ENCODE measurements at regions not wholly inside any gene's neighbourhood (a gene's known extent, or its start where the extent isn't known, plus 50 kb on each side); places are given as distances from the start of the nearest gene placed in this dataset.
"Not testable (repeated sequence)": the region's sequence is repeated elsewhere in the genome, so short reads cannot be mapped to it uniquely, and the experiment has no call there.

DNA sequence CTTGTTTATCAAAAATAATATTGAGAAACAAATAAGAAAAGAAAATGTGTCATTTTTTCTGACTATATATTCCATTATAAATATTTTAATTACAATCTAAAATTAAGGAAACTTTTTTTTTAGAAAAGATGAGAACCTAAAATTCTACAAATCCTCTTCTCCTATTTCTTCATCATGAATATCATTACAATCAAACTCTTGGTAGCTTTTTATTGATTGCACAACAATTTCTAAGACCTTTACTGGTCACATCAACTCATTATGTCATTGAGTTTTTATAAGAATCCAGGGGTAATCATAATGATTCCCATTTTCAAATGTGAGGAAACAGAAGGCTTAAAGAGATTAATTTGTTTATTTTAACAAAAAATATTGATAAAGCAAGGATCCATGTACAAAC, 841.0 kb downstream of the FRK start:
- no peak for DNase-seq

DNA sequence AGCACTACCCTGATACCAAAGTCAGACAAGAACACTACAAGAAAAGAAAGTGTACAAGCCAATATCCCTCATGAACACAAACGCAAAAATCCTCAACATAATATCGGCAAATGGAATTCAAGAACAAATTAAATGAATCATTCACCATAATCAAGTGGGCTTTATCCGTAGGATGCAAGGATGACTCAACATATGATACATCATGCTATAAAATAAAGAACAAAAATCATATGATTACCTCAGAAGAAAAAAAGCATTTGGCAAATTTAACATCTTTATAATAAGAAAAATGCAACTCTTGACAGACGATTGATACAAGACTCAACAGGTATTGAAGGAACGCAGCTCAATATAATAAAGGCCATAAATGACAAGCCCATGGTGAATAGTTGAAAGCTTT, 843.9 kb downstream of the FRK start:
- DNase-seq = no peak

DNA sequence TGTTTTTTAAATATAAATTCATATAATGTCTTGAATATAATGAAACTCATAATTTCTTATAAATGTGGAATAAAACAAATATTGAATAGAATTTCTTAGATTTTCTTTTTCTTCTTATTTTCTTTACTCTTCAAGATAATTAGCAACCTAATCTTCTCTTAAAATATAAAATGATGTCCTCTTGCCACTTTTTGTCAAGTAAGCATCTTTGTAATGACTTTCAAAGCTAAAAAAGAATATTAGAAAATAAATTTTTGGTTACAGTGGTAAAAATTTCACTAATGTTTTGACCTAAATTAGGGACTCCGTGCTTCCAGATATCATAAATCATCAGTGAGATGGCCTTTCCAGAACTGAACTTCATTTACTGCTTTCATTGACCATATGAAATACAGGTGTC, 846.4 kb downstream of the FRK start:
- no peak for DNase-seq

DNA sequence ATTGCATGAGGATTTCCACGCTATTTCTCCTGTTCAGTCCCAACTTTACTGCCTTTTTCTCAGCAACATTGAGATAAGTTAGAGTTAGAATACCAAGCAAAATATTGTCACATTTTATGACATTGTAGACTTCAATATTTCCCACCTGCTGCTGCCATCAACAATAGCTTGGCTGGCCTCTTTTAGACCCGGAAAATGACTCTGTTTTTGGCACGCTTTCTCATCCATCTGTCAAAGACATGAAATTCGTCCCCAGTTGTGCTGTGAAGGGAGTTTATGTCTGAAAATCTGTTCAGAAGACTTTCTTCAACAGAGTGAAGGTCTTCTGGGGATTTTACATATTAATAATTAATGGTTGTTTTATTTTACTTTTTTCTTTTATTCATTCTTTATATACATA, 857.3 kb downstream of the FRK start:
- no peak for DNase-seq

- DNase-seq = no peak
These were observed 852.3 kb upstream of the HS3ST5 start for GRCh38 chr6:115194981-115195638.

- DNase-seq = no peak
These were observed 849.2 kb upstream of the HS3ST5 start for GRCh38 chr6:115191989-115192388.

DNA sequence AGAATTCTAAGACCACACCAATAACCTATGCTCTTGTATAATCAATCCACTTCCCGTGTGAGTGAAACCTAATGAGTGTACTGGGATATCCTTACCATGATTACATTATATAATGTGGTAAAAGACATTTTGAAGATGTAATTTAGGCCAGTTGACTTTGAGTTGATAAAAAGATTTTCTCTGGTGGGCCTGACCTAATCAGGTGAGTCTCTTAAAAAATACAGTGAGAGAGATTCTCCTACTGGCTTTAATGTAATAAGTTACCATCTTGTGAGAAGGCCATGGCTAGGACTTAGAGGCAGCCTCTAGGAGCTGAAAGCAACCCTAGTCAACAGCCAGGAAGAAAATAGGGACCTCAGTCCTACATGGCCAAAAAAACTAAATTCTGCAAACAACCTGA, 847.7 kb upstream of the HS3ST5 start:
- DNase-seq = no peak

DNA sequence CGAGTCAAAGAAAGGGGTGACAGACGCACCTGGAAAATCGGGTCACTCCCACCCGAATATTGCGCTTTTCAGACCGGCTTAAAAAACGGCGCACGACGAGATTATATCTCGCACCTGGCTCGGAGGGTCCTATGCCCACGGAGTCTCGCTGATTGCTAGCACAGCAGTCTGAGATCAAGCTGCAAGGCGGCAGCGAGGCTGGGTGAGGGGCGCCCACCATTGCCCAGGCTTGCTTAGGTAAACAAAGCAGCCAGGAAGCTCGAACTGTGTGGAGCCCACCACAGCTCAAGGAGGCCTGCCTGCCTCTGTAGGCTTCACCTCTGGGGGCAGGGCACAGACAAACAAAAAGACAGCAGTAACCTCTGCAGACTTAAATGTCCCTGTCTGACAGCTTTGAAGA, 832.6 kb upstream of the HS3ST5 start:
- DNase-seq = not testable (repeated sequence)

GRCh38 chr6:115165912-115166311, 823.1 kb upstream of the HS3ST5 start:
- not testable (repeated sequence) for DNase-seq

DNA sequence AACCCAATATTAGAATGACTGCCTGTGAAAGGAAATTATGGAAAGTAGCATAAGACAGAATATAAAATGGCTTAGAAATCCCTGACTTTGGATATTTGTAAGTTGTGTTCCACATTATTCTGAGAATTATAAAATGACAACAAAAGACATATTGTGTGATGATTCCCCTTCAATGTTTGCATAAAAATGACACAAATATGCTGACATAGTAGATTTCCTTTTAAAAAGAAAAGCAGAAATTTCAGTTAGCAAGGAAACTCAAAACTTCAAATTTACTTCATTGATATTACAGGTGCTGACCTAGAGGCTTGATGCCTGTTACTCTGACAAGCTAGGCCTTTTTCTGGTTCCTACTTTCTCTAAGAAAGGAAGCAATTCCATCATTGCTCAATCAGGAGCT, 816.9 kb upstream of the HS3ST5 start:
- DNase-seq = no peak

DNA sequence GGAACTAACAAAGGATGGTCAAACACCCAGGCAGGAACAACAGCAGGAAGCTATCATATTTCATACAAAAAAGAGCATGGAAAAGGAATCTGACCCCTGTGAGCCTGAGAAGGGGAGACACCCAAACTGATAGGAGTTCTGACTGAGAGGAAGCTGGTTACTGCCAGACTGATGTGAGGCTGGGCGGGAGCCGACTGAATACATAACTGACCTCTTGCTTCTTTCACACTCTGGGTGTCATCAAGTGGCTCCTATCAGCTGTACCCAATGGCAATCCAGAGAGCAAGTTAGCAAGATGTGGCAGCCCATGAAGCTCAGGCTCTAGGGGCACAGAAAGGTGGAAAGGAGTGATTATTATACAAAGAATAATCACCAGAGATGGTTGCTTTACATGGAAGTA, 795.1 kb upstream of the HS3ST5 start:
- DNase-seq = no peak

GRCh38 chr6:115133790-115134189, 791.0 kb upstream of the HS3ST5 start:
- no peak for DNase-seq

- DNase-seq = no peak
These were observed 789.1 kb upstream of the HS3ST5 start for GRCh38 chr6:115131709-115132490.

DNA sequence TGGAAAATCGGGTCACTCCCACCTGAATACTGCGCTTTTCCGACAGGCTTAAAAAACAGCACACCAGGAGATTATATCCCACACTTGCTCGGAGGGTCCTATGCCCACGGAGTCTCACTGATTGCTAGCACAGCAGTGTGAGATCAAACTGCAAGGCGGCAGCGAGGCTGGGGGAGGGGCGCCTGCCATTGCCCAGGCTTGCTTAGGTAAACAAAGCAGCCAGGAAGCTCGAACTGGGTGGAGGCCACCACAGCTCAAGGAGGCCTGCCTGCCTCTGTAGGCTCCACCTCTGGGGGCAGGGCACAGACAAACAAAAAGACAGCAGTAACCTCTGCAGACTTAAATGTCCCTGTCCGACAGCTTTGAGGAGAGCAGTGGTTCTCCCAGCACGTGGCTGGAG, 778.7 kb upstream of the HS3ST5 start:
- DNase-seq = not testable (repeated sequence)

GRCh38 chr6:115120391-115120790, 777.6 kb upstream of the HS3ST5 start:
- DNase-seq = no peak

GRCh38 chr6:115091461-115091860, 748.6 kb upstream of the HS3ST5 start:
- DNase-seq = no peak

DNA sequence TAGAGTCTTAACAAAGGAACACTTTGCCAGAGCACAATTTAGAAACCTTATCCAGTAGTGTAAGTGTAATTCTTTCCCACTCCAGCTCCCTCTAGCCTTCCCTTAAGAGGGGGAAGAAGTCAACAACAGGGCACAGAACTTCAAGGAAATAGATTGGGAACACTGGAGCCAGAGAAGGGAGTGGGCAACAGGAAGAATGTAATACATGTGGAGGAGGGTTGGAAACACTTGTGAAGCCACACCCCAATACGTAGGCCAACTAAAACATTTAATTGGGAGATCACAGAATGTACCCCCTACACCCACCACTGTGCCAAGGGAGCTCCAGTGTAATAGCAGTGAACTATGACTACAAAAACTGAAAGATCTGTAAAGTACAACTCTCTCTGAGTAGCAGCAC, 735.7 kb upstream of the HS3ST5 start:
- no peak for DNase-seq

DNA sequence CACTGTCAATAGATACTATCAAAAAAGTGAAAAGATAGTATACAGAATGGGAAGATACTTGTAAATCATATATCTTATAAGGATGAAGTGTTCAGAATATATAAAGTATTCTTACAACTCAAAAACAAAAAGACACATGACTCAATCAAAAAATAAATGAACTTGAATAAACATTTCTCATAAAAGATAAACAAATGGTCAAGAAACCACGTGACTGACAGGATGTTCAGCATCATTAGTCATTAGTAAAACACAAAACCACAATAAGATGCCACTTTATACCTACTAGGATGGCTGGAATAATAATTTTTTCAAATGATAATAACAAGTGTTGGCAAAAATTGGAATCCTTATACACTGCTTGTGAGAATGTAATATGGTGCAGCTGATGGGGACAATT, 729.1 kb upstream of the HS3ST5 start:
- DNase-seq = no peak

- no peak for DNase-seq
These were observed 725.0 kb upstream of the HS3ST5 start for GRCh38 chr6:115067690-115068447.

- DNase-seq = no peak
These were observed 721.9 kb upstream of the HS3ST5 start for GRCh38 chr6:115064680-115065079.

DNA sequence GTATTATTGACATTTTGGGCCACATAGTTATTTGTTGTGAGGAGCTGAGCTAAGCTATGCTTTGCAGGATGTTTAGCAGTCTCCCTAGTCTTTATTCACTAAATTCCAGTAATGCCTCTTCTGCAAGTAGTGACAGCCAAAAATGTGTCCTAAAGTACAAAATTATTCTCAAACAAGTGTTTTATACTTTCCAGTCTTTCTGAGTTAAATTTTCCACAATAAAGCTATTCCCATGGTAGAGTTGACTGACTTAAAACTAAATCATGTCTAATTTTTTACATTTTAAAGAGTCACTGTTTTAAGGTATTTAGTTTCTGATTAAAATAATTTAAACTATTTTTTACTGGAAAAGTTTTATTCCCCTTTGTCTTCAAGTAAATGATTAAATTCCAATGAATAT, 717.8 kb upstream of the HS3ST5 start:
- DNase-seq = no peak

- no peak for DNase-seq
These were observed 715.8 kb upstream of the HS3ST5 start for GRCh38 chr6:115058414-115059211.

- no peak for DNase-seq
These were observed 712.8 kb upstream of the HS3ST5 start for GRCh38 chr6:115055579-115055978.

All from stimulated activated CD4-positive, alpha-beta T cell treated with anti-CD3 and anti-CD28 coated beads, Interleukin-2, amount 100 ng/mL, for 48 hours (primary cell).